ENCODE measurements at regions not wholly inside any gene's neighbourhood (a gene's known extent, or its start where the extent isn't known, plus 50 kb on each side); places are given as distances from the start of the nearest gene placed in this dataset.
A peak's percentile ranks its signal among the peaks of the same experiment; 100 is the strongest.

GRCh38 chr9:105148328-105149006 lies 96.0 kb upstream of the SLC44A1 start:
- DNase-seq, result no peak

GRCh38 chr9:105150991-105151685 lies 93.3 kb upstream of the SLC44A1 start:
- peak; percentile 80 for DNase-seq

GRCh38 chr9:105151686-105151995 lies 92.8 kb upstream of the SLC44A1 start:
- DNase-seq, result no peak

- no peak for DNase-seq
These were observed 89.7 kb upstream of the SLC44A1 start for GRCh38 chr9:105154723-105155191.

- DNase-seq, result peak; percentile 23
These were observed 87.3 kb upstream of the SLC44A1 start for GRCh38 chr9:105157171-105157583.

- DNase-seq, result no peak
These were observed 86.4 kb upstream of the SLC44A1 start for GRCh38 chr9:105158020-105158419.

GRCh38 chr9:105158898-105159297 lies 85.6 kb upstream of the SLC44A1 start:
- DNase-seq, result no peak

GRCh38 chr9:105168870-105169319 lies 75.6 kb upstream of the SLC44A1 start:
- DNase-seq, result no peak

GRCh38 chr9:105171076-105171475 lies 73.4 kb upstream of the SLC44A1 start:
- DNase-seq, result no peak

GRCh38 chr9:105171589-105171988 lies 72.9 kb upstream of the SLC44A1 start:
- no peak for DNase-seq

GRCh38 chr9:105172436-105172835 lies 72.0 kb upstream of the SLC44A1 start:
- no peak for DNase-seq

GRCh38 chr9:105173306-105173705 lies 71.1 kb upstream of the SLC44A1 start:
- DNase-seq, result no peak

- DNase-seq, result no peak
These were observed 70.6 kb upstream of the SLC44A1 start for GRCh38 chr9:105173826-105174225.

- no peak for DNase-seq
These were observed 68.3 kb upstream of the SLC44A1 start for GRCh38 chr9:105176194-105176593.

- no peak for DNase-seq
These were observed 66.4 kb upstream of the SLC44A1 start for GRCh38 chr9:105178076-105178475.

GRCh38 chr9:105187781-105188180 lies 56.7 kb upstream of the SLC44A1 start:
- no peak for DNase-seq

- DNase-seq, result no peak
These were observed 55.7 kb upstream of the SLC44A1 start for GRCh38 chr9:105188746-105189145.

GRCh38 chr9:105191508-105192121 lies 52.8 kb upstream of the SLC44A1 start:
- DNase-seq, result no peak

- no peak for DNase-seq
These were observed 50.9 kb upstream of the SLC44A1 start for GRCh38 chr9:105193560-105193959.

GRCh38 chr9:105194234-105194633 lies 50.2 kb upstream of the SLC44A1 start:
- no peak for DNase-seq
